ENCODE measurements at regions not wholly inside any gene's neighbourhood (a gene's known extent, or its start where the extent isn't known, plus 50 kb on each side); places are given as distances from the start of the nearest gene placed in this dataset.
"Not testable (repeated sequence)": the region's sequence is repeated elsewhere in the genome, so short reads cannot be mapped to it uniquely, and the experiment has no call there.

DNA sequence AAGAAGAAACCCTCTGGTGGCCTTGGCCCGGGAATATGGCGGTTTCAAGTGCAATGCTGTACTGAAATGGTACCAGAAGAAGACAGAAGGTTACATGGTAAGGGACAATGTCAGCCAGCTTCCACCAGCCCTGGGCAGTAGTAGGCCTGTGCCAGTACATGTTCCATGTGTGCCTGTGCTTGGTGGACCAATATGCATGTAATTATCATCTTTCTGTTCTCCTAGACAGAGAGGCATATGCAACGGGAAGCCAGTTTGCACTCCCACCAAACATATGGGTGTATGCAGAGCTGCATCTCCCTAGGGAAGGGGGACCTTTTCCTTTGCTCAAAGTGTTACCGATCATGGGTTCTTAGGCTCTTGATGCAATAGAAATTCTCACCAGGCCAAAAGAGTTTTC is 80.9 kb upstream of the ADORA2B start:
- not testable (repeated sequence) for DNase-seq (ENCODE audit: low read depth)

DNA sequence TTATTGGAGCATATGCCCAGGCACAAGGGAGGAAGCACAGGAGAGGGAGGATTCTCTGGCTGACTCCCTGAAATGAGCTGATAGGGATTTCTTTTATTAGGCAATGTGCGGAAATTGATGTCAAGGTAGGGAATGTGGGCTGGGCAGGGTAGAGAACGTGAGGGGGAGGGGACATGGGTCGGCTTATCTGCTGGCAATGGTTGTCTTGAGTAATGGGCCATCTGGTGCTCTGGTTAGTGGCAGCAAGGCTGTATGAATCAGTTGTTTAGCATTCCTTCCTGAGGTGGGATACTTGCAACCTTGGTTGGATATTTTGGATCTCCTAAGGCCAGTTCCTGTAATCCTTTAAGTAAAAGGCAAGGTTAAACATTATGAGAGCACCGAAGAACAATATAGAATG is 80.5 kb upstream of the ADORA2B start:
- not testable (repeated sequence) for DNase-seq (ENCODE audit: low read depth)

GRCh38 chr17:15866015-15866414 is 78.9 kb upstream of the ADORA2B start:
- DNase-seq (ENCODE audit: low read depth): not testable (repeated sequence)

GRCh38 chr17:15867331-15867730 is 77.6 kb upstream of the ADORA2B start:
- not testable (repeated sequence) for DNase-seq (ENCODE audit: low read depth)

DNA sequence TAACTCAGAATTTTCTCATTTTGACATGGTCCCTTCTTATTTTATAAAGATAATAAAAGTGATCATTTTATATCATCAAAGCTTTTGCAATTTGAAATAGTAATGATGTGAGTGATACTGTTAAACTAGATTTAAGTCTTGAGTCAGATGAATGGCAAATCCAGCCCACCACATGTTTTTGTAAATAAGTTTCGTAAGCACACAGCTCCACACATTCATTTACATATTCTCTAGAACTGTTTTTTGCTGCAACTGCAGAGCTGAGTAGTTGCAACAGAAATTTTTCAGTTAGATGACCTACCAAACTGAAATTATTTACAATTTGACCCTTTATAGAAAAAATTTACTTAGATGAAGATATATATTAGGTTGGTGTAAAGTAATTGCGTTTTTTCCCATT is 75.1 kb upstream of the ADORA2B start:
- DNase-seq (ENCODE audit: low read depth): not testable (repeated sequence)

- not testable (repeated sequence) for DNase-seq (ENCODE audit: low read depth)
These were observed 72.3 kb upstream of the ADORA2B start for GRCh38 chr17:15872677-15873076.

- DNase-seq (ENCODE audit: low read depth): not testable (repeated sequence)
These were observed 66.9 kb upstream of the ADORA2B start for GRCh38 chr17:15877882-15878500.

DNA sequence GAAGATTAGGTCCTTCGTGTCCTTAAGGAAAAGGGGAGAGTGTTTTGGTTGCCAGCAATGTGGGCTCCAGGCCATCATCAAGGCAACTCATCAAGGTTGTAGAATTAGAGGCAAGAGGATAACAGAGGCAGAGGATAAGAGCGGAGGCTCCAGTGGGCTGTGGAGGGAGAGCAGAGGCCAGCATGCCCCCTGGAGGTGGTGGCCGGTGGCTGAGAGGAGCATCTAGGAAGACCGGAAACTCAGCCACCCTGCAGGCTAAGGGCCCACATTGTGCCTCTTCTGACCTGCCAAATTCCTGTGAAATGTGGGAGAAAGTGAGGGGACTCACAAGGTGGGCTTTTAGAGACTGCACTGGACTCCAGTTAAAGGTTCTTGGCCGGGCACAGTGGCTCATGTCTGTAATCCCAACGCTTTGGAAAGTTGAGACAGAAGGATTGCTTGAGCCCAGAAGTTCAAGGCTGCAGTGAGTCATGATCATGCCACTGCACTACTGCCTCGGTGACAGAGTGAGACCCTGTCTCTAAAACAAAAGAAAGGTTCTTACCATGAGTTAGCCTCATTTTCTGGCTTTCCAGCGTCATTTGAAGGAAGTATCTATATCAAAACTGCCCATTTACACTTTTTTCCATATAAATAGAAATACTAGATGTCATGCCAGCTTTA is 62.7 kb upstream of the ADORA2B start:
- DNase-seq (ENCODE audit: low read depth): no peak

DNA sequence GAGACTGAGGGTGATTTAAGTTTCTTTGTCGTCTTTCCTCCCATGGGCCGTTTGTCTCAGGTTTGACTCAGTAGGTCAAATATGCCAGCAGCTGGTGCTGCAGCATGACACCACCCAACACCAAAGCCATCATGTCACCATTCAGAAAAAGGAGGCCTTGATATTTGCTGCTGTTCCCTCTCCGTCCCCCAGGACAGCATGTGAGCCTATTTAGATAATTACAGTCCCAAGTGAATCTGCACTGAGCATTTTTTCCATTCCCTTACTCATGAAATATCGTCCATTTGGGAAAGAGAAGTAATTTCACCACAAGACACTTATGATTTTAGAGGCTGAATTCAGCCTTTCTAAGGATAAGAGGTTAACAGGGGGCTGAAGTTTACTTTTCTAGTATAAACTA is 62.2 kb upstream of the ADORA2B start:
- no peak for DNase-seq (ENCODE audit: low read depth)

DNA sequence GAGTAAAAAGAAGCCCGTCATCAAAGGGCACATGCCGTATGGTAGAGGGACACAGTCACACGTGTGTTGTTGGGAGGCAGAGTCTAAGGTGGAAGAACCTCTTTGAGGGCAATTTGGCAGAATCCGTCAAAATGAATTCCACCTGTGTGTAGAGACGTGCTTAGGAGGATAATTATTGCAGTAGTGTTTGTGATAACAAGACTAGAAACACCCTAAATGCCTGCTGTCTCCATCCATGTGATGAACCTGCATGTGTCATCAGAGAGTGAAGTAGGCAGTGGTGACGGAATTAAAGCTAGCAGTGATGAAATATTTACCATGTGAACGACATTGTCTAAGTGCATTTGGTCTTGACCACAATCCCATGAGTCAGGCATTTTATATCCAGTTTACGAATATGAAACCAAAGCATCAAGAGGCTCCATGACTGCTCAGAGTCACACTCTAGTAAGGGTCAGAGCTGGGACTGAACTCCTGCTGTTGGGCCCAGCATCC is 61.3 kb upstream of the ADORA2B start:
- DNase-seq (ENCODE audit: low read depth): no peak

DNA sequence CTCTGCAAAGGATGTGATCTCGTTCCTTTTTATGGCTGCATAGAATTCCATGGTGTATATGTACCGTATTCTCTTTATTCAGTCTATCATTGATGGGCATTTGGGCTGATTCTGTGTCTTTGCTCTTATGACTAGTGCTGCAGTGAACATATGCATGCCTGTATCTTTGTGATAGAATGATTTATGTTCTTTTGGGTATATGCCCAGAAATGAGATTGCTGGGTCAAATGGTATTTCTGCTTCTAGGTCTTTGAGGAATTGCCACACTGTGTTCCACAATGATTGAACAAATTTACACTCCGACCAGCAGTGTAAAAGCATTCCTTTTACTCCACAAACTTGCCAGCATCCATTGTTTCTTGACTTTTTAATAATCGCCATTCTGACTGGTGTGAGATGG is 60.2 kb upstream of the ADORA2B start:
- DNase-seq (ENCODE audit: low read depth): no peak

GRCh38 chr17:15885770-15886169 is 59.2 kb upstream of the ADORA2B start:
- no peak for DNase-seq (ENCODE audit: low read depth)

DNA sequence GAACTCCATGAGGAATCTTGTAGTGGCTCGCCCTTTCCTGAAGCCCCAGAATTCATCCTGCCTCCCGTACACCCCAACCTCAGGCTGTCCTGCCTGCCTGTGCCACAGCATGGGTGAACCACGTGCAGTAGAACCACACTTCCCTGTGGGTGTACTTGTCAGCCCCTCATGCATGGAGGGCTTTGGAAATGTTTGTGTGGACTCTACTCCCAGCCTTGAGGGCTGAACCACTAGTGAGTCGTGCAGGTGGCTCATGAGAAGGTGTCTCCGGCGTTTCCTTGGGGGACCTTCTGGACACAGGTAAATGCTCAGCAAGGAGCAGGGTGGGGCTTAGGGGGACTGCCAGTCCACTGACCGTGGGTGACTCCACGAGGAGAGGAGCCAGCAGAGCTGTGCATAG is 58.7 kb upstream of the ADORA2B start:
- no peak for DNase-seq (ENCODE audit: low read depth)

DNA sequence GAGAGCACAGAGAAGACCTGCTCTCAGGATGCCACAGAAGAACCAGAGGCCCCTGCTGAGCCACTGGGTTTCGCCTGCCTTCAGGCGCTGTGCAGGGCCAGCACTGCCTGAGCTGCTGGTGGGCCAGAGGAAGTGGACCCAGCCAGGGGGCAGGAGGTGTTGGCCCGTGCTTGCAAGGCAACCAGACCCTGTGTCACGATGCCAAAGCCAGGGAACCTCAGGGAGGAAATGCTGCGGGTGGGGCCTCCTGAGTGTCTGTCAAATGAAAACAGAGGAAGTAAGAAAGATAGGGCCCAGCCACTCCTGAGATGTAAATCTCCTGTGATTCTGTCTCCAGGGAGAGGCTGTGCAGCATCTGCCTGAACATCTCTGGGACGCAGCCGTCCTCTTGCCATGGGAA is 58.1 kb upstream of the ADORA2B start:
- DNase-seq (ENCODE audit: low read depth): no peak

GRCh38 chr17:15888436-15888835 is 56.5 kb upstream of the ADORA2B start:
- no peak for DNase-seq (ENCODE audit: low read depth)

DNA sequence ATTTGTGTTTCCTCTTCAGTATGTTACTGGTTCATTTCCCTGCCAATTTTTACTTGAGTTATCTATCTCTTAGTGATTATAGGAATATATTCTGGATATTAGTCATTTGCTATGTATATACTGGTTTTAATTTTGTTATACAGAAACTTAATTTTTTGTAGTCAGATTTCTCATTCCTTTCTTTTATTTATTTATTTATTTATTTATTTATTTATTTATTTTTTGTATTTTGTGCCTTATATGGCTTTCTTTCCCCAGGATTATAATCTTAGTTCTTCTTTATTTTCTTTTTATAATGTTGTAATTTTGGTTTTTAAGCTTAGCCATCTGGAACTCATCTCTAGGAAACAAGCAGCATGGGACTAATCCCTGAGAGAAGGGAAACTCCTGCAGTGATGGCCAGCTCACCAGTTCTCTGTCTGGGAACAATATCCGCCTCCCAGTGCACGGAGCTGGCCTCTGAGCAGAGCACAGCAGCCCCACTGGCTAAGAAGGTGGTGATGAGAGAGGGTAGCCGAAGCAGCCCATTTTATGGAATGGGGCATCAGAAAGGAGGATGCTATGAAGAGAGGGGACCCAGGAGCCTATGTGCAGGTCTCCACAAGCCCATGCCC is 54.5 kb upstream of the ADORA2B start:
- DNase-seq (ENCODE audit: low read depth): no peak

DNA sequence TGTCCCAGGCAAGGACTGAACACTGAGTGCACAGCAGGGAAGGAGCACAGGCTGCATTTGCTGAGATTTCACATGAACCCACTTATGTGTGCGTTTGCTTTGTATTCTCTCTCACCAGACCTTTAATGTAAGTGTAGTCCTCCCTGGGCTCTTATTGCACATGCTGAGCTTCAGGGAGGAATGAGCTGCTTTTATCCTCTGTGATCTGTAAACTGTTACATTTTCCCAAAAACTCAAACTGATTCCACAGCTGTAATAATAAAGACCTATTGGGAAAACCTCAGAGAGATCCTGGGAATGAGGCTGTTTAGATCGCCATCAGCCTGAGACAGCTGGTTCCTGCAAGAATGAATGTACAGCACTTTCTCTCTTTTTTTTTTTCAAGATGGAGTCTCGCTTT is 53.6 kb upstream of the ADORA2B start:
- no peak for DNase-seq (ENCODE audit: low read depth)

GRCh38 chr17:15892244-15892643 is 52.7 kb upstream of the ADORA2B start:
- no peak for DNase-seq (ENCODE audit: low read depth)

- DNase-seq (ENCODE audit: low read depth): no peak
These were observed 51.9 kb upstream of the ADORA2B start for GRCh38 chr17:15892731-15893657.

DNA sequence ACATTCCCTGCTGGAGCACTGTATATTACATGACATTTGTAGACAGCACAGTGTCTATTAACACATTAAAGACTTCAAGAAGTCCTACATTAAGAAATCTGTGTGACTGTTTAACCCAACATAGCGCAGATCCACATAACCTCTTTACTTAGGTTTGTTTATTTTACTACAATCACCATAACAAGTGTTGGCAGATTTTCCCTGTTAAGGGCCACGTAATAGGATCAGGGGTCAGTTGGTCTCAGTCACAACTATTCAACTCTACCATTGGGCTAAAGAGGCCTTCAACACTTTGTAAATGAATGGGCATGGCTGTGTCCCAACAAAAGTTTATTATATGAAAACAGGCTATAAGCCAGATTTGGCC is 51.3 kb upstream of the ADORA2B start:
- DNase-seq (ENCODE audit: low read depth): no peak

DNA sequence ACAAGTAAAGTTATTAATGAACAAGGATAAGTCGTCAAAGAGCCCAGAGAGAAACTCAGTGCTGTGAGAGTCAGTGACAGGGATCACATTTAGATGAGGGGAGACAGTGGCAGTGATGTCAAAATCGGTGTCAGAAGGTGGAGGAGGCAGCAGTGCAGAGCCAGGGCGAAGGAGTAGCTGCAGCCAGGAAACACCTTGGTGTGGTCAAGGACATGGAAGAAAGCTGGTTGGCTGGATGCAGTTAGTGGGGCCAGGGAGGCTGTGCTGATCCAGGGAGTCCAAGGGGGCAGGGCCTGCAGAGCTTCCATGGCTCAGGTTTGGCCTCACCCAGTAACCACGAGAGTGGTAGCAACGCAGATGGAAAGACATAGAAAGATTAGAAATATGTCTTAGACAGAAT is 50.7 kb upstream of the ADORA2B start:
- no peak for DNase-seq (ENCODE audit: low read depth)

DNA sequence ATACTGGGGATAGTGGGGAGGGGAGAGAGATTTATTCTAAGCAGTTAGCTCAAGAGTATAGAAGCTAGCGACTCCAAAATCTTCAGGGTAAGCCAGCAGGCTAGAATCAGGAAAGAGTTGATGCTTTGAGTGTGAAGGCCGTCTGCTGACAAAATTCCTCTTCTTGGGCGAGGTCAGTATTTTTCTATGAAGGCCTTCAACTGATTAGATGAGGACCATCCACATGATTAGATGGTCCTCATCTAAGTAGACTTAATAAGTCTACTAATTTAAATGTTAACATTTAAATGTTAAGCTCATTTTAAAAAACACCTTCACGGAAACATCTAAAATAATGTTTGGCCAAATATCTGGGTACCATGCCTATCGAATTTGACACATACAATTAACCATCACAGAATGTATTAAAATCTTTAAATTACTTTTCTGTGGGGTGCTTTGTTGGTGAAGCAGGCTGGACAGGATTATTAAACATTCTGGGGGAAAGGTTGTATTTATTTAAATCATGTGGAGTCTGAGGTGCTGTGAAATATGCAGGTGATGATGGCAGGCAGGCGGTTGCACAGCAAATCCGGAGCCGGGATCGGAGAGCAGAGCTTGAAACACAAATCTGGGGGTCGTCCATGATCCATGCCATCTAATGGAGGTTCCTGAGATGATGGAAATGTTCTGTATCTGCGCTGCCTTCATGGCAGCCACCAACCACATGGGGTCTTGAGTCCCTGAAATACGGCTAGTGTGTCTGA is 49.8 kb upstream of the ADORA2B start:
- DNase-seq (ENCODE audit: low read depth): no peak
